Hepatocyte (in vitro differentiated cells): ENCODE measurements at regions not wholly inside any gene's neighbourhood (a gene's known extent, or its start where the extent isn't known, plus 50 kb on each side); places are given as distances from the start of the nearest gene placed in this dataset.

Source experiments
- DNase-seq: peaks from one replicate; pipeline ENCODE4 v3.0.0-alpha.2; 2016; ENCODE audit warnings: low spot score
- H2AFZ ChIP-seq: fragments of 200-600 bp; sonication (generic); 2 replicates; pipeline ENCODE4 v1.6.0; 2016; ENCODE audit warnings: antibody characterized with exemption, mild to moderate bottlenecking
- H3K27ac ChIP-seq: fragments of 200-600 bp; sonication (generic); 2 replicates; pipeline ENCODE4 v1.5.1; 2016; ENCODE audit warnings: mild to moderate bottlenecking
- H3K27me3 ChIP-seq: fragments of 200-600 bp; sonication (generic); 2 replicates; pipeline ENCODE4 v1.6.1; 2016
- H3K36me3 ChIP-seq: fragments of 200-600 bp; sonication (generic); replicated peaks from 2 replicates; pipeline ENCODE4 v1.5.1; 2016; ENCODE audit warnings: low read depth; ENCODE audit not compliant: insufficient read depth
- H3K4me1 ChIP-seq: fragments of 200-600 bp; sonication (generic); 2 replicates; pipeline ENCODE4 v1.5.1; 2016; ENCODE audit warnings: mild to moderate bottlenecking, moderate library complexity; ENCODE audit not compliant: insufficient read depth
- H3K4me2 ChIP-seq: fragments of 200-600 bp; sonication (generic); 2 replicates; pipeline ENCODE4 v1.6.0; 2016
- H3K4me3 ChIP-seq: fragments of 200-600 bp; sonication (generic); 2 replicates; pipeline ENCODE4 v1.5.1; 2016; ENCODE audit warnings: mild to moderate bottlenecking
- H3K79me2 ChIP-seq: fragments of 200-600 bp; sonication (generic); 2 replicates; pipeline ENCODE4 v1.6.0; 2017; ENCODE audit warnings: mild to moderate bottlenecking
- H3K9me2 ChIP-seq: fragments of 200-600 bp; sonication (generic); replicated peaks from 2 replicates; pipeline ENCODE4 v1.6.0; 2017; ENCODE audit warnings: mild to moderate bottlenecking; ENCODE audit not compliant: insufficient read depth
- H3K9me3 ChIP-seq: fragments of 200-600 bp; sonication (generic); 2 replicates; pipeline ENCODE4 v1.5.1; 2016; ENCODE audit warnings: low read depth, mild to moderate bottlenecking
- H4K20me1 ChIP-seq: fragments of 200-600 bp; sonication (generic); 2 replicates; pipeline ENCODE4 v1.6.0; 2016; ENCODE audit warnings: mild to moderate bottlenecking; ENCODE audit not compliant: insufficient read depth, poor library complexity, severe bottlenecking
- CTCF ChIP-seq: fragments of 200-600 bp; sonication (generic); IDR thresholded peaks from 2 replicates; pipeline ENCODE4 v1.5.1; 2016; ENCODE audit warnings: antibody characterized with exemption, mild to moderate bottlenecking; ENCODE audit not compliant: poor library complexity
- EZH2 ChIP-seq: fragments of 200-600 bp; sonication (generic); IDR thresholded peaks from 2 replicates; pipeline ENCODE4 v1.6.1; 2016; ENCODE audit warnings: antibody characterized with exemption, mild to moderate bottlenecking, borderline replicate concordance
- EZH2phosphoT487 ChIP-seq: fragments of 200-600 bp; sonication (generic); IDR thresholded peaks from one replicate; pipeline ENCODE4 v1.6.1; 2018; ENCODE audit warnings: antibody characterized with exemption, mild to moderate bottlenecking, low read depth, moderate library complexity; ENCODE audit not compliant: unreplicated experiment, severe bottlenecking
- WGBS: methylation state at CpG from one replicate; pipeline ENCODE4 v1.1.6; 2016; ENCODE audit warnings: low lambda C conversion rate; ENCODE audit errors: missing lambda C conversion rate; 5-methylcytosine and 5-hydroxymethylcytosine counted together

DNA sequence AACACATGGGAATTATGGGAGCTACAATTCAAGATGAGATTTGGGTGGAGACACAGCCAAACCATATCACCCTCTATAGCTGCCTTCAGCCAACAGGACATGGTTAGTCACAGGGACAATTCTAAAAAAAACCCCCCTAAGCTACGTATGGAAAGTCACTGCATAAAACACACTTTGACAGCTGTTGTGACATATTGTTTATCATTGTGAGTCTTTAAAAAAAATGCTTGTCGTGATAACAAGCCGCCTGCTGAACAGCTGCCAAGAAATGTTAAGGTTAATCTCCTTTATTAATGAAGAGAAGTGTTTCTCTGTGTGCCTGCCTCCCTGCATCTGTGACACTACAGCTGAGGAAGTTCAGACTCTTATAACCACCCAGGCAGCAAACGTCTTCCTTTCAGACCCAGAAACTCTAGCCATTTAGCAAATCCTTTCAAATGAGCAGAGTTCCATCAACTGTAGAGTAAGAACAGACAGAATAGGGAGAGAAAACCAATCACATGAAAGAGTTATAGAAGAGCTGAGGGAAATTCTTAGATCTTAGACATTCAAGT, 1459.6 kb upstream of the TMEM132C start:
- Histone ChIP-seq H3K4me3 (no peak overlapping the region), H4K20me1 (no peaks in the 10 kb centered on the region), H3K79me2 (no peaks in the 10 kb centered on the region), H3K36me3 (no peaks in the 10 kb centered on the region), H3K9me3 (no peaks in the 10 kb centered on the region), H3K4me2 (no peak overlapping the region), H3K27ac (no peak overlapping the region), H2AFZ (no peak overlapping the region), H3K27me3 (no peaks in the 10 kb centered on the region), H3K4me1 (no peaks in the 10 kb centered on the region), H3K9me2 (no peaks in the 10 kb centered on the region)
- WGBS: 46% methylated on average over 4 of the region's 4 CpGs
- no peak for TF ChIP-seq CTCF
- TF ChIP-seq EZH2: no peak
- TF ChIP-seq EZH2phosphoT487: no peak
- DNase-seq: no peak

GRCh38 chr12:126811391-126811790, 1455.6 kb upstream of the TMEM132C start:
- Histone ChIP-seq H3K27ac (no peak overlapping the region), H3K36me3 (no peaks in the 10 kb centered on the region), H3K9me2 (no peaks in the 10 kb centered on the region), H3K79me2 (no peaks in the 10 kb centered on the region), H3K9me3 (no peaks in the 10 kb centered on the region), H3K27me3 (no peaks in the 10 kb centered on the region), H3K4me3 (no peak overlapping the region), H4K20me1 (no peaks in the 10 kb centered on the region), H2AFZ (no peak overlapping the region), H3K4me1 (no peaks in the 10 kb centered on the region), H3K4me2 (no peak overlapping the region)
- TF ChIP-seq CTCF (no peak), EZH2phosphoT487 (no peak), EZH2 (no peak)
- no peak for DNase-seq
- WGBS: 40% methylated on average over 3 of the region's 3 CpGs

DNA sequence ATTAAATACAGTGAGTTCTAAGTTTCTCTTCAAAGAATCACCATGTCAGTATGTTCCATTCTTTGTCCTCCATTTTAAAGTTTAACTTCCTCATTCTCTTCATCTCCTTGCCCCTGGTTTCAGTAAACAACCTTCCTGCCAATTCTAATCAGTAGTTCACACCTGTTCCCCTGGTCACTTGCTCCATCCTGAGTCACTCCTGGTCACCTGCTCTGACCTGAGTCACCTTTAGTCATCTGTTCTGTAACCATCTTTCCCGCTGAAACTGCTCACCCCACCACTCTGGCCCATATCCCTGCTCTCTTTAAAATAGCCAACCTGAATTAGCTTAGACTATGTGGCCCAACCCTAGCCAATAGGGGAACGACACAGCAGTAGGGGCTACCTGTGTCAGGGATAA, 1447.4 kb upstream of the TMEM132C start:
- no peak overlapping the region for H3K4me2 ChIP-seq
- no peak overlapping the region for H3K4me3 ChIP-seq
- H3K9me2 ChIP-seq: no peaks in the 10 kb centered on the region
- no peak overlapping the region for H3K27ac ChIP-seq
- no peaks in the 10 kb centered on the region for H3K4me1 ChIP-seq
- H3K9me3 ChIP-seq: no peaks in the 10 kb centered on the region
- H4K20me1 ChIP-seq: no peaks in the 10 kb centered on the region
- H3K36me3 ChIP-seq: no peaks in the 10 kb centered on the region
- no peak overlapping the region for H2AFZ ChIP-seq
- no peak for TF ChIP-seq EZH2
- no peak for TF ChIP-seq EZH2phosphoT487
- TF ChIP-seq CTCF: no peak
- H3K79me2 ChIP-seq: no peaks in the 10 kb centered on the region
- H3K27me3 ChIP-seq: no peaks in the 10 kb centered on the region
- 65% methylated on average over 2 of the region's 2 CpGs for whole genome bisulfite sequencing
- DNase-seq: no peak
